GM12878 (cell line): ENCODE measurements at regions not wholly inside any gene's neighbourhood (a gene's known extent, or its start where the extent isn't known, plus 50 kb on each side); places are given as distances from the start of the nearest gene placed in this dataset.
A peak's percentile ranks its signal among the peaks of the same experiment; 100 is the strongest.

ENCODE experiments used
- ATAC-seq: fragments of 200-7000 bp; cut with Tn5 transposase; 3 replicates; pipeline ENCODE4 v1.9.1; 2020; ENCODE audit warnings: mild to moderate bottlenecking, moderate library complexity
- BruUV-seq: library from RNA; stranded (reverse); fragments of 400-500 nt; replicated peaks from 2 replicates; lab custom pipeline; 2021; lab: Mats Ljungman, UMichigan
- CTCF ChIA-PET: fragments of 300-600 bp; sonication (Branson Sonifier 250); formaldehyde crosslinking; extraction: SDS; loops from one replicate; lab custom pipeline; 2021; ENCODE audit warnings: inconsistent platforms; lab: Yijun Ruan, JAX
- POLR2A ChIA-PET: fragments of 350-600 bp; formaldehyde crosslinking; extraction: SDS; loops from one replicate; lab custom pipeline; 2021; ENCODE audit warnings: inconsistent platforms; lab: Charles Lee
- RAD21 ChIA-PET: fragments of 300-600 bp; sonication (Branson Sonifier 250); formaldehyde crosslinking; loops from one replicate; lab custom pipeline; 2023; ENCODE audit warnings: antibody characterized with exemption; ENCODE audit not compliant: unreplicated experiment; lab: Charles Lee
- SMC1A ChIA-PET: fragments of 300-600 bp; sonication (Branson Sonifier 250); formaldehyde crosslinking; loops from one replicate; lab custom pipeline; 2023; ENCODE audit not compliant: unreplicated experiment, uncharacterized antibody; lab: Charles Lee
- DNase-seq: peaks from one replicate; pipeline ENCODE4 v3.0.0-alpha.2; 2011; ENCODE audit warnings: low read depth, low spot score
- FAIRE-seq: peaks from 3 replicates; lab custom pipeline; 2011; peaks lifted over from hg19 to GRCh38; lab: Jason Lieb, UNC
- H2AFZ ChIP-seq: 2 replicates; pipeline ENCODE4 v1.6.0; 2011; ENCODE audit warnings: low read depth, low read length, control low read depth; ENCODE audit not compliant: control insufficient read depth
- H3K27ac ChIP-seq: 2 replicates; pipeline ENCODE4 v1.5.1; 2011; ENCODE audit warnings: control low read depth; ENCODE audit not compliant: control insufficient read depth, insufficient read depth
- H3K27me3 ChIP-seq, 2 experiments: replicated peaks in 1 of 2; 2 replicates each; pipeline versions ENCODE4 v1.6.0 to v1.6.1; 2011; ENCODE audit warnings: low read length in 1 of 2; ENCODE audit not compliant: control insufficient read depth in 2 of 2, insufficient read depth in 2 of 2
- H3K36me3 ChIP-seq, 2 experiments: 2 replicates each; pipeline ENCODE4 v1.5.1; 2011; ENCODE audit warnings: low read length in 1 of 2; ENCODE audit not compliant: control insufficient read depth in 2 of 2, insufficient read depth in 2 of 2
- H3K4me1 ChIP-seq: 2 replicates; pipeline ENCODE4 v1.6.1; 2011; ENCODE audit warnings: mild to moderate bottlenecking, low read length, moderate library complexity, mixed read lengths; ENCODE audit not compliant: control insufficient read depth, insufficient read depth
- H3K4me2 ChIP-seq: 2 replicates; pipeline ENCODE4 v1.6.0; 2011; ENCODE audit warnings: control low read depth; ENCODE audit not compliant: control insufficient read depth, insufficient read depth
- H3K4me3 ChIP-seq: fragments of 200-600 bp; sonication (generic); 2 replicates; pipeline ENCODE4 v1.5.1; 2016
- H3K79me2 ChIP-seq: 2 replicates; pipeline ENCODE4 v1.6.0; 2011; ENCODE audit warnings: low read length; ENCODE audit not compliant: control insufficient read depth, insufficient read depth
- H3K9ac ChIP-seq: 2 replicates; pipeline ENCODE4 v1.8.0; 2011; ENCODE audit warnings: low read length, control low read depth, mixed read lengths; ENCODE audit not compliant: control insufficient read depth, insufficient read depth
- H3K9me3 ChIP-seq: replicated peaks from 3 replicates; pipeline ENCODE4 v1.5.1; 2011; ENCODE audit warnings: mild to moderate bottlenecking, low read length; ENCODE audit not compliant: control insufficient read depth, insufficient read depth
- H4K20me1 ChIP-seq: 2 replicates; pipeline ENCODE4 v1.6.0; 2011; ENCODE audit not compliant: control insufficient read depth, insufficient read depth
- CBX3 ChIP-seq: fragments of 200-600 bp; sonication (generic); IDR thresholded peaks from 2 replicates; pipeline ENCODE4 v1.6.1; 2016; ENCODE audit warnings: low read depth, borderline replicate concordance
- ESRRA ChIP-seq: IDR thresholded peaks from 2 replicates; pipeline ENCODE4 v1.6.1; 2012; ENCODE audit warnings: mild to moderate bottlenecking, low read length, improper control_type of control experiment
- HDAC2 ChIP-seq: fragments of 200-600 bp; sonication (generic); IDR thresholded peaks from 2 replicates; pipeline ENCODE4 v1.6.1; 2017
- HDAC6 ChIP-seq: fragments of 200-600 bp; sonication (generic); IDR thresholded peaks from one replicate; pipeline ENCODE4 v1.8.0; 2017; ENCODE audit warnings: antibody characterized with exemption; ENCODE audit not compliant: unreplicated experiment
- JUND ChIP-seq: IDR thresholded peaks from 2 replicates; pipeline ENCODE4 v1.6.1; 2012; ENCODE audit warnings: low read depth, mild to moderate bottlenecking, low read length, improper control_type of control experiment, moderate library complexity
- KDM1A ChIP-seq: fragments of 200-600 bp; sonication (generic); IDR thresholded peaks from 2 replicates; pipeline ENCODE4 v1.6.1; 2016; ENCODE audit warnings: borderline replicate concordance
- LARP7 ChIP-seq: fragments of 450-650 bp; IDR thresholded peaks from 2 replicates; pipeline ENCODE4 v1.6.1; 2017; ENCODE audit warnings: mild to moderate bottlenecking
- MTA3 ChIP-seq: IDR thresholded peaks from 2 replicates; pipeline ENCODE4 v1.6.1; 2012; ENCODE audit warnings: low read length, inconsistent platforms, borderline replicate concordance
- NFXL1 ChIP-seq: fragments of 450-650 bp; IDR thresholded peaks from 2 replicates; pipeline ENCODE4 v1.6.1; 2017; ENCODE audit warnings: antibody characterized with exemption, mild to moderate bottlenecking, borderline replicate concordance
- RBBP5 ChIP-seq: fragments of 200-600 bp; sonication (generic); conservative IDR thresholded peaks from 2 replicates; pipeline ENCODE4 v1.6.1; 2016
- RUNX3 ChIP-seq: IDR thresholded peaks from 2 replicates; pipeline ENCODE4 v1.6.1; 2012; ENCODE audit warnings: low read length, inconsistent platforms
- SREBF2 ChIP-seq: IDR thresholded peaks from 2 replicates; pipeline ENCODE4 v1.6.1; 2012; ENCODE audit warnings: mild to moderate bottlenecking, low read length
- TCF7 ChIP-seq: IDR thresholded peaks from 2 replicates; pipeline ENCODE4 v1.6.1; 2014; ENCODE audit warnings: antibody characterized with exemption, borderline replicate concordance
- WRNIP1 ChIP-seq: IDR thresholded peaks from 2 replicates; pipeline ENCODE4 v1.6.1; 2011; ENCODE audit warnings: low read depth, low read length, improper control_type of control experiment, borderline replicate concordance
- ZNF217 ChIP-seq: fragments of 450-650 bp; IDR thresholded peaks from 2 replicates; pipeline ENCODE4 v1.6.1; 2017; ENCODE audit warnings: antibody characterized with exemption, mild to moderate bottlenecking
- WGBS: methylation state at CpG from one replicate; pipeline ENCODE4 v1.1.6; 2016; ENCODE audit warnings: low lambda C conversion rate; ENCODE audit not compliant: insufficient replicate concordance, insufficient coverage; ENCODE audit errors: missing lambda C conversion rate; 5-methylcytosine and 5-hydroxymethylcytosine counted together
- in situ Hi-C: fragments of 300-500 bp; cut with MboI; formaldehyde crosslinking; loops from 9 replicates; pipeline ENCODE4 v1.14.3; 2018; ENCODE audit warnings: mixed read lengths
- intact Hi-C: fragments of 100-400 bp; cut with micrococcal nuclease; formaldehyde crosslinking; loops from one replicate; pipeline ENCODE4 v1.14.2; 2022; ENCODE audit not compliant: unreplicated experiment
- TF ChIP-seq, protein P1 (sequence below): IDR thresholded peaks from 2 replicates; pipeline ENCODE4 v1.6.1; 2012; ENCODE audit warnings: low read depth, low read length, improper control_type of control experiment
- TF ChIP-seq, protein P2 (sequence below): IDR thresholded peaks from 2 replicates; pipeline ENCODE4 v1.6.1; 2011; ENCODE audit warnings: low read depth, mild to moderate bottlenecking, low read length, moderate library complexity, borderline replicate concordance; ENCODE audit errors: extremely low read depth
- TF ChIP-seq, protein P3 (sequence below): IDR thresholded peaks from 2 replicates; pipeline ENCODE4 v1.6.1; 2011; ENCODE audit warnings: low read depth, low read length, improper control_type of control experiment, borderline replicate concordance

DNA sequence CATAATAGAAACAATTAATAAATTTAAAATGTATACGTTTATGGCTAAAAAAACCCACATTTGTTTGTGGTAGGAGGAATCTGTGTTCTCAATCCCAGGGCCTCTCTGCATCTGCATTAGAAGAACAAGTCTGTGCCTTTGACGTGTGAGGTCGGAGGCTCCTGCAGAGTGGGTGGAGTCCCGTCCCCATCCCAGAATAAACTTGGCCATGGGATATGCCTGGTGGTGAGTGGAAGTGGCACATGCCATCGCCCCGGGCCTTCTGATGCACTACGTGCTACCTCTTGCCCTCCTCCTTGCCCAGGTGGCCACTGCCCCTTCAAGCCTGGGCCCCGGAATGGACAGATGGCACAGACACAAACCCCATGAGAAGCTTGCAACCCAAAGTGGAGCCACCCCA is 131.1 kb upstream of the NSMCE3 start (continued):
- TF ChIP-seq CBX3, result no peak
- TF ChIP-seq NFXL1, result no peak
- no peak for TF ChIP-seq LARP7
- TF ChIP-seq, protein P1, sequence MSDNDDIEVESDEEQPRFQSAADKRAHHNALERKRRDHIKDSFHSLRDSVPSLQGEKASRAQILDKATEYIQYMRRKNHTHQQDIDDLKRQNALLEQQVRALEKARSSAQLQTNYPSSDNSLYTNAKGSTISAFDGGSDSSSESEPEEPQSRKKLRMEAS, result no peak

DNA sequence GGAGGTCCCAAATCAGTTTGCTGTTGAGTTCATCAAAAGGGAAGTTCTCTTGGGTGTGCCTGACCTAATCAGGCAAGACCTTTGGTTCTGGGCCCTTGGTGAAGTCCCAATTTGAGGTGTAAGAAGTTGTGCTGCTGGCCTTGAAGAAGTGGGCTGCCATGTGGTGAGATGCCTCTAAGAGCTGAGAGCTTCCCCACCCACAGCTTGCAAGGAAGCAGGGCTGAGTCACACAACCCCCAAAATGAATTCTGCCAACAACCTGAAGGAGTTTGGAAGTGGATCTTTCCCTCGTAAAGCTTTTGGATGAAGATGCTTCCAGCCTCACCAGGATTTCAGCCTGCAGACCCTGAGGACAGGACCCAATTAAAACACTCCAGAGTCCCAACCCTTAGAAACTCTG is 129.3 kb upstream of the NSMCE3 start:
- no peaks in the 10 kb centered on the region for H3K9me3 ChIP-seq
- 50% methylated on average over 1 of the region's 1 CpG for WGBS
- BruUV-seq, result no TSS peak
- no peak overlapping the region for H3K27ac ChIP-seq
- no peaks in the 10 kb centered on the region for H3K79me2 ChIP-seq
- H3K4me1 ChIP-seq, result no peaks in the 10 kb centered on the region
- no peak overlapping the region for H2AFZ ChIP-seq
- ATAC-seq (no peak), DNase-seq (no peak), FAIRE-seq (no peak)
- no peak overlapping the region for H3K9ac ChIP-seq
- no peak overlapping the region for H3K4me3 ChIP-seq
- H3K36me3 ChIP-seq, result no peaks in the 10 kb centered on the region
- ChIA-PET RAD21 (no interaction called here), SMC1A (no interaction called here), POLR2A (no interaction called here), CTCF (no interaction called here)
- no peaks in the 10 kb centered on the region for H4K20me1 ChIP-seq
- TF ChIP-seq KDM1A, result no peak
- TF ChIP-seq RUNX3, result peak; percentile 29; the same call in 1 of the 2 replicates
- no peaks in the 10 kb centered on the region for H3K27me3 ChIP-seq
- intact Hi-C loops (no loop called here), in situ Hi-C loops (no loop called here)
- no peak overlapping the region for H3K4me2 ChIP-seq

DNA sequence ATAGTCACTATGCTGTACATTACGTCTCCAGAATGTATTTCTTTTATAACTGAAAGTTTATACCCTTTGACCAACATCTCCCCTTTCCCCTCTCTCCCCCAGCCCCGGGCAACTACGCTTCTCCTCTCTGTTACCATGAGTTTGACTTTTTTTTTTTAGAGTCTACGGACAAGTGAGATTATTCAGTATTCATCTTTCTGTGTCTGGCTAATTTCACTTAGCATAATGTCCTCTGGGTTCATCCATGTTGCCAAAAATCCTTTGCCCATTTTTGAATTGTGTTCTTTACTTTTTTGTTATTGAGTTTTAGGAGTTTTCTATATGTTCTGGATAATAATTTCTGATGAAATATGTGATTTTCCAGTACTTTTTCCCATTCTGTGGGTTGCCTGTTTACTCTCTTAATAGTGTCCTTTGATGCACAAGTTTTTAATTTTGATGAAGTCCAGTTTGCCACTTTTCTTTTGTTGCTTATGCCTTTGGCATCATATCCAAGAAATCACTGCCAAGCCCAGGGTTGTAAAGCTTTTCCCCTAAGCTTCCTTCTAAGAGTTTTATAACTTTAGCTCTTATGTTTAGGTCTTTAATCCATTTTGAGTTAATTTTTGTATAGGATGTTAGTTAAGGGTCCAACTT is 126.7 kb upstream of the NSMCE3 start:
- Histone ChIP-seq H3K4me1 (no peaks in the 10 kb centered on the region), H3K79me2 (no peaks in the 10 kb centered on the region), H3K4me2 (no peak overlapping the region), H3K36me3 (no peaks in the 10 kb centered on the region), H2AFZ (no peak overlapping the region), H3K27ac (no peak overlapping the region), H4K20me1 (no peaks in the 10 kb centered on the region), H3K4me3 (no peak overlapping the region), H3K9ac (no peak overlapping the region), H3K27me3 (no peaks in the 10 kb centered on the region), H3K9me3 (no peaks in the 10 kb centered on the region)
- ChIA-PET RAD21 (no interaction called here), CTCF (no interaction called here), SMC1A (interaction anchor here (0.5 to 1.0 kb wide), 2 partner anchors 15 to 125 kb away, joined by 3 read pairs; no protein-coding TSS in a partner anchor), POLR2A (no interaction called here)
- intact Hi-C loops (no loop called here), in situ Hi-C loops (no loop called here)
- ATAC-seq, result no peak
- no peak for DNase-seq
- WGBS, result 50% methylated on average over 2 of the region's 4 CpGs
- no peak for FAIRE-seq
- no TSS peak for BruUV-seq
- TF ChIP-seq RBBP5, result no peak
- TF ChIP-seq HDAC6, result no peak
- TF ChIP-seq, protein P2, sequence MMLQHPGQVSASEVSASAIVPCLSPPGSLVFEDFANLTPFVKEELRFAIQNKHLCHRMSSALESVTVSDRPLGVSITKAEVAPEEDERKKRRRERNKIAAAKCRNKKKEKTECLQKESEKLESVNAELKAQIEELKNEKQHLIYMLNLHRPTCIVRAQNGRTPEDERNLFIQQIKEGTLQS, result no peak
- no peak for TF ChIP-seq WRNIP1
- TF ChIP-seq JUND, result no peak
- TF ChIP-seq SREBF2, result no peak
- no peak for TF ChIP-seq HDAC2
- TF ChIP-seq ZNF217, result no peak
- TF ChIP-seq MTA3, result no peak
- TF ChIP-seq, protein P3, sequence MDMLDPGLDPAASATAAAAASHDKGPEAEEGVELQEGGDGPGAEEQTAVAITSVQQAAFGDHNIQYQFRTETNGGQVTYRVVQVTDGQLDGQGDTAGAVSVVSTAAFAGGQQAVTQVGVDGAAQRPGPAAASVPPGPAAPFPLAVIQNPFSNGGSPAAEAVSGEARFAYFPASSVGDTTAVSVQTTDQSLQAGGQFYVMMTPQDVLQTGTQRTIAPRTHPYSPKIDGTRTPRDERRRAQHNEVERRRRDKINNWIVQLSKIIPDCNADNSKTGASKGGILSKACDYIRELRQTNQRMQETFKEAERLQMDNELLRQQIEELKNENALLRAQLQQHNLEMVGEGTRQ, result no peak
- TF ChIP-seq ESRRA, result no peak
- TF ChIP-seq TCF7, result no peak
